Ishikawa (cell line): ENCODE measurements at regions not wholly inside any gene's neighbourhood (a gene's known extent, or its start where the extent isn't known, plus 50 kb on each side); places are given as distances from the start of the nearest gene placed in this dataset.

ENCODE experiments used
- CEBPB ChIP-seq: IDR thresholded peaks from 2 replicates; pipeline ENCODE4 v1.6.1; 2012
- EGR1 ChIP-seq: IDR thresholded peaks from 2 replicates; pipeline ENCODE4 v1.6.1; 2012
- EP300 ChIP-seq: IDR thresholded peaks from 2 replicates; pipeline ENCODE4 v1.6.1; 2012; ENCODE audit warnings: borderline replicate concordance
- FOXM1 ChIP-seq: IDR thresholded peaks from 2 replicates; pipeline ENCODE4 v1.6.1; 2012; ENCODE audit warnings: low read depth, borderline replicate concordance
- NFIC ChIP-seq: IDR thresholded peaks from 2 replicates; pipeline ENCODE4 v1.6.1; 2012
- RAD21 ChIP-seq: IDR thresholded peaks from 2 replicates; pipeline ENCODE4 v1.6.1; 2012; ENCODE audit warnings: low read depth
- REST ChIP-seq: IDR thresholded peaks from 2 replicates; pipeline ENCODE4 v1.6.1; 2012; ENCODE audit warnings: low read depth, mild to moderate bottlenecking
- TAF1 ChIP-seq: IDR thresholded peaks from 2 replicates; pipeline ENCODE4 v1.6.1; 2012; ENCODE audit warnings: low read depth, mild to moderate bottlenecking
- TCF12 ChIP-seq: IDR thresholded peaks from 2 replicates; pipeline ENCODE4 v1.6.1; 2012; ENCODE audit warnings: low read depth
- TEAD4 ChIP-seq: IDR thresholded peaks from 2 replicates; pipeline ENCODE4 v1.6.1; 2012
- YY1 ChIP-seq: IDR thresholded peaks from 2 replicates; pipeline ENCODE4 v1.6.1; 2012; ENCODE audit warnings: low read depth
- ZBTB7A ChIP-seq: IDR thresholded peaks from 2 replicates; pipeline ENCODE4 v1.6.1; 2012; ENCODE audit warnings: low read depth
- TF ChIP-seq, protein P1 (sequence below): IDR thresholded peaks from 2 replicates; pipeline ENCODE4 v1.6.1; 2012
- TF ChIP-seq, protein P2 (sequence below): IDR thresholded peaks from 2 replicates; pipeline ENCODE4 v1.6.1; 2012

GRCh38 chr21:15379776-15380175 lies 315.0 kb upstream of the NRIP1 start:
- TF ChIP-seq REST (no peak), RAD21 (no peak), EP300 (no peak), CEBPB (no peak), NFIC (no peak), EGR1 (no peak), YY1 (no peak), ZBTB7A (no peak), FOXM1 (no peak), TCF12 (no peak), TEAD4 (no peak), TAF1 (no peak)
- TF ChIP-seq, protein P1, sequence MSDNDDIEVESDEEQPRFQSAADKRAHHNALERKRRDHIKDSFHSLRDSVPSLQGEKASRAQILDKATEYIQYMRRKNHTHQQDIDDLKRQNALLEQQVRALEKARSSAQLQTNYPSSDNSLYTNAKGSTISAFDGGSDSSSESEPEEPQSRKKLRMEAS: no peak
- TF ChIP-seq, protein P2, sequence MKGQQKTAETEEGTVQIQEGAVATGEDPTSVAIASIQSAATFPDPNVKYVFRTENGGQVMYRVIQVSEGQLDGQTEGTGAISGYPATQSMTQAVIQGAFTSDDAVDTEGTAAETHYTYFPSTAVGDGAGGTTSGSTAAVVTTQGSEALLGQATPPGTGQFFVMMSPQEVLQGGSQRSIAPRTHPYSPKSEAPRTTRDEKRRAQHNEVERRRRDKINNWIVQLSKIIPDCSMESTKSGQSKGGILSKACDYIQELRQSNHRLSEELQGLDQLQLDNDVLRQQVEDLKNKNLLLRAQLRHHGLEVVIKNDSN: no peak
